ENCODE measurements at regions not wholly inside any gene's neighbourhood (a gene's known extent, or its start where the extent isn't known, plus 50 kb on each side); places are given as distances from the start of the nearest gene placed in this dataset.

DNA sequence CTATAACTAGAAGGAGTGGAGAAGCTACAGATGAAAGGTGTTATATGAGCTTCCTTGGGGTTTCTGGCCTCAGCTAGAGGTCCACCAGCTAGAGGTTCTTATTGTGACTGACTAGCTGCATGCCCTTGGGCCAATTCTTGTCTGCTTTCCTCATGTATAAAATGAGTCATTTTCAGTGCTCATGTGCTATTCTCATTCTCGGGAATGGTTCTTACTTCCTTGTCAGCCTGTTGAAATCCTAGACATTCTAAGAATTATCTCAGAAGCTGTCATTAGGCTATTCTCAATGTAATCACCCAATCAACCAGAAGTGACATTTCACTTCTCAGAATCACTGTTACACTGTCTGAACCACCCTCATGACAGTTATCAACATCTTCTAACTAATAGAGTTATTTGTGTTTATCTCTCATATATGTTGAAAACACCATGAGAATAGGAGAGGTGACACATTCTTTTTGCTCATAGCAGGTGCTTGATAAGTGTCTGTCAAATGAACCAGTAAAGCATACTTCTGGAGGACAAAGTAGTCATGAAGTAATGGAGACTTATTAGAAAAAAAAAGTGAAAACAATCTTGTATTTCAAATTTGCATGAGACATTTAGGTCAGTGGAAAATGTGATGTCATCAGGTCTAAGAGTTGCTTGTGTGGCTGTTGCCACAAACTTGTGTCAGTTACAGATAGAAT is 122.8 kb upstream of the IVNS1ABP start:
- Histone ChIP-seq H3K27me3 (no peaks in the 10 kb centered on the region), H3K4me3 (no peak overlapping the region), H3K9me3 (no peaks in the 10 kb centered on the region), H3K27ac (no peak overlapping the region), H3K36me3 (no peaks in the 10 kb centered on the region), H3K4me1 (peaks cover 0 to 7% of the 10 kb centered on the region in 2 donors)
- intact Hi-C loops (cut with DNase I; ENCODE audit: low total_unique reads) (no loop called here), in situ Hi-C loops (cut with MboI; ENCODE audit: low sequenced_read_pairs in 4 of 4) (no loop called here)
- ATAC-seq = peak in 1 of 2 donors; percentile 65
- TF ChIP-seq POLR2A (IDR thresholded peaks at IDR 0.05) = no peak
- TF ChIP-seq, protein P1, sequence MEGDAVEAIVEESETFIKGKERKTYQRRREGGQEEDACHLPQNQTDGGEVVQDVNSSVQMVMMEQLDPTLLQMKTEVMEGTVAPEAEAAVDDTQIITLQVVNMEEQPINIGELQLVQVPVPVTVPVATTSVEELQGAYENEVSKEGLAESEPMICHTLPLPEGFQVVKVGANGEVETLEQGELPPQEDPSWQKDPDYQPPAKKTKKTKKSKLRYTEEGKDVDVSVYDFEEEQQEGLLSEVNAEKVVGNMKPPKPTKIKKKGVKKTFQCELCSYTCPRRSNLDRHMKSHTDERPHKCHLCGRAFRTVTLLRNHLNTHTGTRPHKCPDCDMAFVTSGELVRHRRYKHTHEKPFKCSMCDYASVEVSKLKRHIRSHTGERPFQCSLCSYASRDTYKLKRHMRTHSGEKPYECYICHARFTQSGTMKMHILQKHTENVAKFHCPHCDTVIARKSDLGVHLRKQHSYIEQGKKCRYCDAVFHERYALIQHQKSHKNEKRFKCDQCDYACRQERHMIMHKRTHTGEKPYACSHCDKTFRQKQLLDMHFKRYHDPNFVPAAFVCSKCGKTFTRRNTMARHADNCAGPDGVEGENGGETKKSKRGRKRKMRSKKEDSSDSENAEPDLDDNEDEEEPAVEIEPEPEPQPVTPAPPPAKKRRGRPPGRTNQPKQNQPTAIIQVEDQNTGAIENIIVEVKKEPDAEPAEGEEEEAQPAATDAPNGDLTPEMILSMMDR (IDR thresholded peaks at IDR 0.05 in 4 of 5, conservative IDR thresholded peaks at IDR 0.05 in 1 of 5) = no peak
- no peak for DNase-seq

DNA sequence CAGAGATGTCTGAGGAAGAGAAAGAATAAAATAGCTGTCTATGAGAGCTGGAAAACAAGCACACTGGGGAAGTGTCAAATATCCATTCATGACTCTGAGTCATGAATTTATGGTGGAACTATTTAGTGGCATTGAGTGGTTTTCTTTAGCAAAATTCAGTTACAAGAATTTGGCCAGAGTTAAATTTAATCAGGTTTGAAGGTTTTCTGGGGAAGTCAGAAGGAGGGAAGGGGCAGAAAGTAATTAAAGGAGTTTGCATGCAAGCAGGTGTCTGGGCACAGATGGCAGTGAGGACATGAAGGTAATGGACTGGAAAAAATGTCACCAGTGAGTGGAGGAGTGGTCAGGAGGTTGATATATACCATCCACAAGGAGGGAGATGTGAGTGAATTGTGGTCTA is 121.9 kb upstream of the IVNS1ABP start:
- in situ Hi-C loops (cut with MboI; ENCODE audit: low sequenced_read_pairs in 4 of 4) (no loop called here), intact Hi-C loops (cut with DNase I; ENCODE audit: low total_unique reads) (no loop called here)
- H3K27me3 ChIP-seq = no peaks in the 10 kb centered on the region
- no peaks in the 10 kb centered on the region for H3K9me3 ChIP-seq
- TF ChIP-seq, protein P1 (IDR thresholded peaks at IDR 0.05 in 4 of 5, conservative IDR thresholded peaks at IDR 0.05 in 1 of 5) = no peak
- TF ChIP-seq POLR2A (IDR thresholded peaks at IDR 0.05) = no peak
- no peak overlapping the region for H3K27ac ChIP-seq
- DNase-seq (no peak), ATAC-seq (no peak)
- no peaks in the 10 kb centered on the region for H3K36me3 ChIP-seq
- H3K4me3 ChIP-seq = no peak overlapping the region
- peaks cover 0 to 7% of the 10 kb centered on the region in 2 donors for H3K4me1 ChIP-seq

DNA sequence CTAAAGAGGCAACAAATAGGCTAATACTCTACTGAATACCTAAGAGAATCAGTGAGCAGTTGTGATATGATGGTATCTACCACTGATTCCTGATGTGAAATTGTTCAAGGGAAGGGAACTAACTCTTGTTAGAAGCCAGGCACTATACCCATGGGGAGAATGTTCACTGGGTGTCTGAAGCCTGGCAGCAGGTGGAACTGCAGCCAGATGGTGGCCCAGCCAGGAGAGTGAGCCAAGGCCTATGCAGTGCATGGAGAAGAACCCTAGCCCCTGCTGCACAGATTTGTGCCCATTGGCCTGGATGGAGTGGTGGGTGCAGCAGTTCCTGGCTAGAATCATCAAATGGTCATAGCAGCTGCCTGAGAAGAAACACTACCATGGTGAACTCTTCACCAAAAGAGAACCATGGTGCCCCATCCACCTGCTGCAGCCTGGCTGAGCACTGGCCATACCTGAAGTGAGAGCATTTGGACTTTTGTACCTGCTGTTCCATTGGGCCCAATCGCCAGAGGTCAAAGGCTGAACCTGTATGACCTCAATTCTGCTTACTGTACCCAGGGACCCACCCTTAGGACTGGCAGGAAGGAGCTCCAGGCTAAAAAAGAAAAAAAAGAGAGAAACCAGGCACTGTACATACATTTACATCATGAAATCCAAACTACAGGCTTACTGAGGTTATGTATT is 118.8 kb upstream of the IVNS1ABP start:
- in situ Hi-C loops (cut with MboI; ENCODE audit: low sequenced_read_pairs in 4 of 4) (no loop called here), intact Hi-C loops (cut with DNase I; ENCODE audit: low total_unique reads) (no loop called here)
- Histone ChIP-seq H3K4me3 (no peak overlapping the region), H3K36me3 (no peaks in the 10 kb centered on the region), H3K27me3 (no peaks in the 10 kb centered on the region), H3K27ac (no peak overlapping the region), H3K9me3 (no peaks in the 10 kb centered on the region), H3K4me1 (peaks cover 0 to 7% of the 10 kb centered on the region in 2 donors)
- ATAC-seq (no peak), DNase-seq (no peak)
- TF ChIP-seq, protein P1 (IDR thresholded peaks at IDR 0.05 in 4 of 5, conservative IDR thresholded peaks at IDR 0.05 in 1 of 5) = no peak
- no peak for TF ChIP-seq POLR2A (IDR thresholded peaks at IDR 0.05)

DNA sequence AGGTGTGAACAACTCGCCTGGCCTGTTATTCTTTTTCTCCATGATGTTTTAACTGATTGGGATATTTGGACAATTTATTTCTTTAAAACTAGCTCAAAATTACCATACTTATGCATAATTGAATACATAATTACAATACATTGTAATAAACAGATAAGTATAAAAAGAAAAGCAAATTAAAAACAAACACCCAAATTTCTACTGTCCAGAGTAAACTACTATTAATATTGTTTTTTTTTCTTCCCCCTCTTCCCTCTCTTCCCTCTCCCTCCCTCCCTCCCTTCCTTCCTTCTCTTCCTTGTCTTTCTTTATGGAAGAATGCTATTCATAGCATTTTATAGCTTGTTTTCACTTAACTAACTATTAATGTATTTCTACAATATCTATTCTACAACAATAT is 117.7 kb upstream of the IVNS1ABP start:
- no peak for ATAC-seq
- intact Hi-C loops (cut with DNase I; ENCODE audit: low total_unique reads) = no loop called here
- Histone ChIP-seq H3K27ac (no peak overlapping the region), H3K27me3 (no peaks in the 10 kb centered on the region), H3K4me1 (no peaks in the 10 kb centered on the region), H3K4me3 (no peak overlapping the region), H3K36me3 (no peaks in the 10 kb centered on the region), H3K9me3 (no peaks in the 10 kb centered on the region)
- TF ChIP-seq, protein P1 (IDR thresholded peaks at IDR 0.05 in 4 of 5, conservative IDR thresholded peaks at IDR 0.05 in 1 of 5) = no peak
- no peak for TF ChIP-seq POLR2A (IDR thresholded peaks at IDR 0.05)
- in situ Hi-C loops (cut with MboI; ENCODE audit: low sequenced_read_pairs in 4 of 4) = no loop called here
- DNase-seq = no peak
